ENCODE measurements at regions not wholly inside any gene's neighbourhood (a gene's known extent, or its start where the extent isn't known, plus 50 kb on each side); places are given as distances from the start of the nearest gene placed in this dataset.

GRCh38 chrX:115940888-115941332 is 229.6 kb upstream of the AGTR2 start:
- Mint-ChIP-seq H3K9me3 (no peaks in the 10 kb centered on the region), H3K4me3 (no peak overlapping the region), H3K4me1 (no peaks in the 10 kb centered on the region), H3K27me3 (no peaks in the 10 kb centered on the region), H3K36me3 (no peaks in the 10 kb centered on the region), H3K27ac (no peak overlapping the region)
- no peak for DNase-seq

- no peak for DNase-seq
- Mint-ChIP-seq H3K4me3 (no peak overlapping the region), H3K4me1 (no peaks in the 10 kb centered on the region), H3K9me3 (no peaks in the 10 kb centered on the region), H3K36me3 (no peaks in the 10 kb centered on the region), H3K27me3 (no peaks in the 10 kb centered on the region), H3K27ac (no peak overlapping the region)
Observed at GRCh38 chrX:115941388-115941787, 229.2 kb upstream of the AGTR2 start.

DNA sequence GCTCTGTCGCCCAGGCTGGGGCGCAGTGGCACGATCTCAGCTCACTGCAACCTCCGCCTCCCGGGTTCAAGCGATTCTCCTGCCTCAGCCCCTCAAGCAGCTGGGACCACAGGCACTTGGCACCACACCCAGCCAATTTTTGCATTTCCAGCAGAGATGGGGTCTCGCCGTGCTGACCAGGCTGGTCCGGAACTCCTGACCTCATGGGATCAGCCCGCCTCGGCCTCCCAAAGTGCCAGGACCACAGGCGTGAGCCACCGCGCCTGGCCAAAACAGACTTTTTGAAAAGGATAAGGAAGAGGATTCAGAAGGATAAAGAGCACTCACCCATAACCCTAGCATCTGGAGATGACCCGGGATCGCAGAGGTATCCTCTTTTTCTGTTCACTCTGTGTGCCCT is 224.5 kb upstream of the AGTR2 start:
- Mint-ChIP-seq H3K9me3 (no peaks in the 10 kb centered on the region), H3K4me1 (no peaks in the 10 kb centered on the region), H3K27me3 (no peaks in the 10 kb centered on the region), H3K4me3 (no peak overlapping the region), H3K27ac (no peak overlapping the region), H3K36me3 (no peaks in the 10 kb centered on the region)
- DNase-seq, result no peak

- Mint-ChIP-seq H3K27ac (no peak overlapping the region), H3K4me1 (no peaks in the 10 kb centered on the region), H3K27me3 (no peaks in the 10 kb centered on the region)
Observed at GRCh38 chrX:115948018-115948923, 222.3 kb upstream of the AGTR2 start.

DNA sequence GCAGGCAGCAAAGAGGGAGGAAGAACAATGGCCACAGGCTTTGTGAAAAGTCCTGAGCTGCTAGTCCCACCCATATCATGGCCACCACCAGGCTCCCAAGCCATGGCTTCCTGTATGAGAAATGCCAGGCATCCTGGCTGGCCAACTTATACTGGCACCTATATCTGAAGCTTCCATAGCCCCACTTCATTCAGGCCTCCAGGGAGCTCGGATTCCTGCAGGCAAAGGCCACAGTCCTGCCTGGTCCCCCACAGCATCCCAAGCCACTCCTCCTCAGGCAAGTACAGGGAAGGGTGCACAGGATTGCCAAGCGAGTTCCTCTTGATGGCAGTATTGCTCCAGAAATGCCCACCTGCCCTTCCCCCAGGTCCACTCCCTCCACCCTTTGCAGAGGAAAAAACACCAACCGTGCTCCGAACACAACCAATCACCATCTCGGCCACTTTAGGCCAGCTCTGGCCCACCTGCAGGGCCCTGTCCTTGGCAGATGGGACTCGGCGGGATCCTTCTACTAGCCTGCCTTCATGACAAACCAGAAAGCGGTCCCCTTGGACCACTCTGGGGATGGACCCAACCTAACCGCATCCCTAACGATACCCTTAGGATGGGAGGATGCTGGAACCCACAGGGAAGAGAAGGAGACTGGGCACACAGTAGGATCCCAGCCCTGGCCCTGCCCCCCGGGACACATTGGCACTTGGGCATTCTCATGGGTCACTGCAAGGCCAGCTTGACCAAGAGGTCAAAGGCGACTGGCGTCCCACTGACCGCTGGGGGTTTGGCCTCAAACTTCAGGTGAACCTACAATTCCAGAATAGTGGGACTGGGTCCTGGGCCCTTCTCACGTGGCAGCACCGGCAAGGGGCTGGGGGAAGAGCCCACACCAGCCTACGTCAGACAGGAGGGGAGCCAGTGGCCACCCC is 220.4 kb upstream of the AGTR2 start:
- no peak for DNase-seq
- Mint-ChIP-seq H3K36me3 (no peaks in the 10 kb centered on the region), H3K27ac (no peak overlapping the region), H3K9me3 (no peaks in the 10 kb centered on the region), H3K4me1 (no peaks in the 10 kb centered on the region), H3K27me3 (no peaks in the 10 kb centered on the region), H3K4me3 (no peak overlapping the region)

More at GRCh38 chrX:115948018-115948923, 222.3 kb upstream of the AGTR2 start:
- H3K36me3 Mint-ChIP-seq, result no peaks in the 10 kb centered on the region
- no peak overlapping the region for H3K4me3 Mint-ChIP-seq
- no peak for DNase-seq
- H3K9me3 Mint-ChIP-seq, result no peaks in the 10 kb centered on the region

GRCh38 chrX:115952417-115953092 is 218.0 kb upstream of the AGTR2 start:
- Mint-ChIP-seq H3K4me1 (no peaks in the 10 kb centered on the region), H3K36me3 (no peaks in the 10 kb centered on the region)
- no peak for DNase-seq

GRCh38 chrX:115957862-115958490 is 212.6 kb upstream of the AGTR2 start:
- Mint-ChIP-seq H3K27ac (no peak overlapping the region), H3K9me3 (no peaks in the 10 kb centered on the region), H3K4me1 (no peaks in the 10 kb centered on the region), H3K4me3 (no peak overlapping the region), H3K36me3 (no peaks in the 10 kb centered on the region), H3K27me3 (no peaks in the 10 kb centered on the region)
- DNase-seq, result no peak

More at GRCh38 chrX:115952417-115953092, 218.0 kb upstream of the AGTR2 start:
- Mint-ChIP-seq H3K27me3 (no peaks in the 10 kb centered on the region), H3K9me3 (no peaks in the 10 kb centered on the region), H3K4me3 (no peak overlapping the region), H3K27ac (no peak overlapping the region)

DNA sequence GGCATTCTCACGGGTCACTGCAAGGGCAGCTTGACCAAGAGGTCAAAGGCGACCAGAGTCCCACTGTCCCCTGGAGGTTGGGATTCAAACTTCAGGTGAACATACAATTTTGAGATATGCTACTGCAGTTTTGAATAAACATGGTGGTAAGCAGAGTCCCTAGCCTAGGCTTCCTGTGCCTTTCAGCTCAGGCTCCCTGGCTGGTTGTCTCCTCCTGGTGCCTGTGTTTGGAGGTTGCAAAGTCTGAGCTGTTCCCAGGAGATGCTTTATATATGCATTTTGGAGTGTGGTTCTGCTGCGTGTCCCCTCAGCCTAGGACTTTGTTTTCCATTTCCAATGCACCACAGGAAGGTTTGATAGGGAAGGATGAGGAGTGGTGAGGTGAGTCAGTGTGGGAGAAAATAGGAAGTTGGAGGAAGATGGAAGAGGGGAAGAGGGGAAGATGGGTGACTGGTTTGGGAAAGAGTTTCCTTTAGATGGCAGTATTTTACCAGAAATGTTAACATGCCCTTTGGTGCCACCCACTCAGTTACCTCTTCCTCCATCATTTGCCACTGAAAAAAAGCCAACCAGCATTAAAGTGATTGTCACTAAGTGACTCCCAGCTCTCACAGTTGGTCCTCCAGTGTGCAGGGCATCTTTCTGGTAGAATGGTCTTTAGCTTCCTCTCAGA is 211.7 kb upstream of the AGTR2 start:
- Mint-ChIP-seq H3K27ac (no peak overlapping the region), H3K27me3 (no peaks in the 10 kb centered on the region), H3K4me3 (no peak overlapping the region), H3K4me1 (no peaks in the 10 kb centered on the region), H3K36me3 (no peaks in the 10 kb centered on the region), H3K9me3 (no peaks in the 10 kb centered on the region)
- no peak for DNase-seq

GRCh38 chrX:115960440-115961084 is 210.0 kb upstream of the AGTR2 start:
- H3K4me3 Mint-ChIP-seq, result no peak overlapping the region
- H3K9me3 Mint-ChIP-seq, result peaks cover 1% of the 10 kb centered on the region
- no peaks in the 10 kb centered on the region for H3K4me1 Mint-ChIP-seq
- no peaks in the 10 kb centered on the region for H3K27me3 Mint-ChIP-seq
- H3K36me3 Mint-ChIP-seq, result no peaks in the 10 kb centered on the region
- DNase-seq, result no peak
- H3K27ac Mint-ChIP-seq, result no peak overlapping the region

DNA sequence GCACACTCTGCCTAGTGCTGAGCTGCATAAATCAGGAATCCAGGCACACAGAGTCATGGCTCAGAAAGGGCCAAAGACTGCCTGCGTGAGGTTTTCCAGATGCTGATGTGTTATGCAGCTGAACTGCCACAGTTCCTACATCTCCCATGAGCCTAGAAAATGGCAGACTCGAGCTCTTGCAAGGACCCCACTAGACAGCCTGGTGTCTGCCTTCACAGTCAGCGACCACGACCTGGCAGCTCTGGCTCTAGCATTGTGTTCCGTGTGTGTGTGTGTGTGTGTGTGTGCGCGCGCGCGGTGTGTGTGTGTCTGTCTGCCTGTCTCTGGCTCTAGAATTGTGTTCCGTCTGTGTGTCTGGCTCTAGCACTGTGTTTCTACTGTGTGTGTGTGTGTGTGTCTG is 203.6 kb upstream of the AGTR2 start:
- DNase-seq, result no peak
- Mint-ChIP-seq H3K36me3 (no peaks in the 10 kb centered on the region), H3K27ac (no peak overlapping the region), H3K27me3 (peaks cover 4% of the 10 kb centered on the region), H3K9me3 (peaks cover 2% of the 10 kb centered on the region), H3K4me3 (no peak overlapping the region), H3K4me1 (no peaks in the 10 kb centered on the region)

- Mint-ChIP-seq H3K9me3 (peaks cover 2% of the 10 kb centered on the region), H3K4me1 (no peaks in the 10 kb centered on the region), H3K27me3 (peaks cover 4% of the 10 kb centered on the region), H3K4me3 (no peak overlapping the region), H3K27ac (no peak overlapping the region), H3K36me3 (no peaks in the 10 kb centered on the region)
- no peak for DNase-seq
Observed at GRCh38 chrX:115968436-115969252, 201.9 kb upstream of the AGTR2 start.

DNA sequence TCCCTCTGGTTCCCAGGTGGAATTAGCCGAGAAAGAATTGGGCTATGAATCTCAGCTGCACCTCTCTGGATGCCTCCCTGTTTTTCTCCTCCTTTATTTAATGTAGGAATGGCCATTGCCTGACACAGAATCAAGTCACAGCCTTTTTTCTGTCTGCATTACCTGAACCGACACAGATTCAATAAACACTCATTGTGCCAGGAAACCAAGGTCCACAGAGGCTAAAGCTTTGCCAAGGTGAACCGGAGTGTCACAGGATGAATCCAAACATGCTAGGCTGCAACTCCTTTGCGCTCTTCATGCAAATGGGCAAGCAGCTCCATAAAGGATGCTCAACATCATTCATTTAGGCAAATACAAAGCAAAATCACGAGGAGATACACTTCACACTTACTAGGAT is 199.8 kb upstream of the AGTR2 start:
- H3K36me3 Mint-ChIP-seq, result no peaks in the 10 kb centered on the region
- DNase-seq, result no peak
- no peaks in the 10 kb centered on the region for H3K4me1 Mint-ChIP-seq
- peaks cover 4% of the 10 kb centered on the region for H3K27me3 Mint-ChIP-seq
- no peak overlapping the region for H3K27ac Mint-ChIP-seq
- H3K4me3 Mint-ChIP-seq, result no peak overlapping the region
- peaks cover 8% of the 10 kb centered on the region for H3K9me3 Mint-ChIP-seq

GRCh38 chrX:115972717-115973116 is 197.8 kb upstream of the AGTR2 start:
- Mint-ChIP-seq H3K9me3 (peaks cover 8% of the 10 kb centered on the region), H3K27me3 (peaks cover 1% of the 10 kb centered on the region), H3K27ac (no peak overlapping the region), H3K4me3 (no peak overlapping the region), H3K36me3 (no peaks in the 10 kb centered on the region), H3K4me1 (no peaks in the 10 kb centered on the region)
- DNase-seq, result no peak

Measured in activated naive CD8-positive, alpha-beta T cell treated with anti-CD3 and anti-CD28 coated beads for 36 hours (primary cell).